ENCODE measurements at regions not wholly inside any gene's neighbourhood (a gene's known extent, or its start where the extent isn't known, plus 50 kb on each side); places are given as distances from the start of the nearest gene placed in this dataset.

- H3K4me1 ChIP-seq, result no peaks in the 10 kb centered on the region
- no peaks in the 10 kb centered on the region for H3K36me3 ChIP-seq (ENCODE audit: low read depth, missing control alignments)
- no peak overlapping the region for H3K27ac ChIP-seq
- no peaks in the 10 kb centered on the region for H3K27me3 ChIP-seq
- H3K9me3 ChIP-seq, result no peaks in the 10 kb centered on the region
- intact Hi-C loops (cut with DNase I; ENCODE audit: low total_unique reads), result no loop called here
- H3K4me3 ChIP-seq, result no peak overlapping the region
- no peak for DNase-seq
- 89 to 93% methylated on average over 2 of the region's 2 CpGs for WGBS, 2 donors
- TF ChIP-seq CTCF (IDR thresholded peaks at IDR 0.05) (no peak), POLR2A (IDR thresholded peaks at IDR 0.05) (no peak)
Measured at GRCh38 chr5:6837095-6837494, 123.9 kb downstream of the TENT4A start.

DNA sequence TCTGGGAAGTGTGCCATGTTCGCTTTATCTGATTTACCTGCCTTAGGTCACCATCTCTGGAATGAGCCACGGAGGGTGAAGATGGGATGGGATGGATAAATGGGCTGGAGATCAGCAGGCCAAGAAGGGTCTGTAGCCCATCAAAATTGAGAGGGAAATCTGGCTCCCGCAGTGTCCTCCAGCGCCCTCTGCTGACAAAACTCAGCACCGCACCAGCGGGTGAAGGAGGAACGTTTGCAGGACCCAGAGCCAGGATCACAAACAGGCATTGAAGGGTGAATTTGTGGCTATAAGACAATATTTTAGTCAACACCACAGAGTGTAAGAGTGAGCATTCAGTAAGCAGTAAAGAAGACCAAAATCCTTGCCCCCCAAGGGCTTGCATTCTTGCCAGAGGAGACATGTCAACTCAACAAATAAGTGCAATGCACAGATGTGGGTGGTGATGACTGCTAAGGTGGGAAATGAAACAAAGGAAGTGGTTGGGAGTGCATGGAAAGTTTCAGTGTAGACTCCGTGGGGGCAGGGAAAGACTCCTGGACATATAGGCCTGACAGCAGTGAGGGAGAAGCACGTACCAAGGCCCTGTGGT lies 124.4 kb downstream of the TENT4A start:
- Histone ChIP-seq H3K27me3 (no peaks in the 10 kb centered on the region), H3K36me3 (ENCODE audit: low read depth, missing control alignments) (no peaks in the 10 kb centered on the region), H3K4me3 (no peak overlapping the region), H3K4me1 (no peaks in the 10 kb centered on the region), H3K9me3 (no peaks in the 10 kb centered on the region), H3K27ac (no peak overlapping the region)
- 54 to 58% methylated on average over 9 of the region's 9 CpGs for WGBS, 2 donors
- peak; percentile 59 for DNase-seq
- intact Hi-C loops (cut with DNase I; ENCODE audit: low total_unique reads), result no loop called here
- TF ChIP-seq POLR2A (IDR thresholded peaks at IDR 0.05) (no peak), CTCF (IDR thresholded peaks at IDR 0.05) (peak in 1 of 3 experiments; percentile 47)

DNA sequence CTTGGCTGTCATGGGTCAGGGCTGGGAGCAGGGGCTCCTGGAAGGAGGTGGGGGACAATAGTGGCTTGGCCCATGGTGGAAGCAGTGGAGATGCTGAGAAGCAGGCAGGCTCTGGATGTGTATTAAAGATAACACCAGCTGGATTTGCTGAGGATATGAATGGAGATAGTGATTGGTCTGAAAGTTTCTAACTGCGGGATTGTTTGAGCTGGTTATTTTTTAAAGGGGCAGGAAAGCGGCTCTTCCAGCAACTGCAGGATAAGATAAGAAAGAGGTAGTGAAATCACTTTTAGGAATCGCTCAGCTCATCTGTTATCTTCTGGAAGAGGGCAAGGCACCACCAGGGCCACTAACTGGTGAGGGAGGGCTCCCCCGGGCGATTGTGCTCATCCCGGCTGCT lies 125.5 kb downstream of the TENT4A start:
- DNase-seq, result no peak
- intact Hi-C loops (cut with DNase I; ENCODE audit: low total_unique reads), result no loop called here
- TF ChIP-seq POLR2A (IDR thresholded peaks at IDR 0.05), result no peak
- TF ChIP-seq CTCF (IDR thresholded peaks at IDR 0.05), result no peak

DNA sequence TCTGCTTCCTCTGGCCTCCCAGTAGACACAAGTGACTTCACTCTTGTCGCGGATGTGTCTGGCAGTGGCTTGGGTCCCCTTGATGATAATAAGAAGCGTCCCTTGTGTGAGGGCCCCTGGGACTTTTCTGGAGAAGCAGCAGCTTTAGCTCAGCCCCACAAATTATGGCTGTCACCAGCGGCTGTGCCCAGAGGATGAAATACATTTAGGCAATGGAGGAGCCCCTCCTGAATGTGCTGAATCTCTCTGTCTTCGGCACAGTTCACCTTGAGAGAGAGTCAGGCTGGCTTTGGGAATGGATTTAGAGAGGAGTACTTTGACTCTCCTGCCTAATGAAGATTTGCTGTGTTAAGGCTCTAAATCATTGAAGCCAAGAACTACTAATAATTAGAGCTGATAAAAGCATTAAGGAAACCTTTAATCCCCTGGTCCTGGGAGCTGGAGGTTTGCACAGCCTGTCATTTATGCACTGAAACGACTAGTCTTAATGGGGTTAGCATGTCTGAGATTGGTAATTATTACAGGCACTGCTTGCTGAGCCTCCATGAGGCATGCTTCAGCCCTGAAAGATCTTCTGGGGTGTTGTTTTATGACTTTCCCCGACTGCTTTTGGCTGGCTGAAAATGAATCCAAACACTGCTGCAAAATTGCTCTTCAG lies 127.0 kb downstream of the TENT4A start:
- WGBS, 2 donors, result 29 to 49% methylated on average over 7 of the region's 7 CpGs
- H3K9me3 ChIP-seq, result no peaks in the 10 kb centered on the region

More for the DNA sequence above, 125.5 kb downstream of the TENT4A start:
- H3K4me3 ChIP-seq, result no peak overlapping the region
- H3K27me3 ChIP-seq, result no peaks in the 10 kb centered on the region
- no peaks in the 10 kb centered on the region for H3K4me1 ChIP-seq
- H3K36me3 ChIP-seq (ENCODE audit: low read depth, missing control alignments), result no peaks in the 10 kb centered on the region
- H3K27ac ChIP-seq, result no peak overlapping the region
- 57 to 60% methylated on average over 6 of the region's 6 CpGs for whole genome bisulfite sequencing, 2 donors
- no peaks in the 10 kb centered on the region for H3K9me3 ChIP-seq

More for the DNA sequence above, 127.0 kb downstream of the TENT4A start:
- Histone ChIP-seq H3K27me3 (no peaks in the 10 kb centered on the region), H3K36me3 (ENCODE audit: low read depth, missing control alignments) (no peaks in the 10 kb centered on the region), H3K4me1 (no peaks in the 10 kb centered on the region), H3K27ac (no peak overlapping the region), H3K4me3 (no peak overlapping the region)
- intact Hi-C loops (cut with DNase I; ENCODE audit: low total_unique reads), result no loop called here
- DNase-seq, result no peak
- TF ChIP-seq POLR2A (IDR thresholded peaks at IDR 0.05) (no peak), CTCF (IDR thresholded peaks at IDR 0.05) (no peak)
